HG03280 (cell line): ENCODE measurements at regions not wholly inside any gene's neighbourhood (a gene's known extent, or its start where the extent isn't known, plus 50 kb on each side); places are given as distances from the start of the nearest gene placed in this dataset.

ENCODE experiments used
- ATAC-seq: cut with Tn5 transposase; IDR thresholded peaks from one replicate; pipeline ENCODE4 v1.9.1; 2021; ENCODE audit warnings: mild to moderate bottlenecking, moderate library complexity; ENCODE audit not compliant: unreplicated experiment

DNA sequence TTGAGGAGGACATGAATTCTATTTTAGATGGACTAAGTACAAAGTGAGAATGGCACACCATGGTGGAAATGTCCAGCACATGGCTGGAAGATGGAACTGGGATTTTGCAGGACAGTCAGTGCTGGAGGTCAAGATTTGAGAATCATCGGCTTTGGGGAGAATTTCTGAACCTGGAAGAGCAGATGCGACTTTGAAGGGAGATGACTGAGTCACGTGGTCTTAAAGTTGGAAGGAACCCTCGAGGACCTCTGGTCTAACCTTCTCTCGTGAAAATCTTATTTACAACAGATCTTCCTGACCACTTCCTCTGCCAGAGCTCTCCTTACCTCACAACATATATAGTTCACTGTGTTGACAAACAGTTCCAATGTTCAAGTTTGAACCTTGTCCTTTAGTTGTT lies 415.4 kb downstream of the ATP23 start:
- ATAC-seq, result no peak

DNA sequence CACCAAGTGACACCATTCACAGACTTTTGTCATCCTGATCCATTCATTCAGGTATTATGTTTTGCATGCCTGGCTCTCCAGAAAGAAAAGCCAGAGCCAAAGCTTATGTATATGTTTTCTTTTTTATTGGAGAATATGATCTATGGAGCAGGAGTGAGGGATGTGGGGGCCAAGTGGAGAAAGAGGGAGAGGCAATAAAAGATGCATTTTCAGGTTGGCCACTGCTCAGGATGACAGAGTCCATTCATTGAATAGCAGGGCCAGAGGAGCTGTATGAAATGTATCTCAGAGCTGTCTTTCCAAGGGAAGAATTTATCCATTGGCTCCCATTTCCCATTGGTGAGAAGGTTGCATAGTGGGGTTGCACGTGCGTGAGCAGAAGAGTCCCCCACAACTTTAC lies 416.1 kb downstream of the ATP23 start:
- ATAC-seq, result no peak

GRCh38 chr12:58358369-58358768 lies 417.0 kb downstream of the ATP23 start:
- ATAC-seq, result no peak

DNA sequence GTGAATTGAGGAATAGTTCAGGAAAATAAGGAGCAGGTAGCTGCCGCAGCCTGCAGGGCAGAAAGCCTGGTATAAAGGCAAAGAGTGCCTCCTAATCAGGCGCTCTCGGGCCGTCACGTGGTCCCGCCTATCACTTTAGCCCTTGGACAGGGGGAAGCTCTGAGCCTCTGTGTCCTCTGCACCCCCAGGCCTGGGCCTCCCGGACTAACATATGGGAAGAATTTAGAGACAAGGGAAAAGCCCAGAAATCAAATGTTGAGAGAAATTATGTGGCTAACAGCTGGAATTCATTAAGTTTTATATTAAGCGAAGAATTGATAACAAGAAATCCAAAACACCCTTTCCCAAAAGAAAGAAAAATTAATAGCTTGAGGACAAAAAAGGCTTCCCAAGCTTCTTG lies 417.7 kb downstream of the ATP23 start:
- ATAC-seq, result no peak

DNA sequence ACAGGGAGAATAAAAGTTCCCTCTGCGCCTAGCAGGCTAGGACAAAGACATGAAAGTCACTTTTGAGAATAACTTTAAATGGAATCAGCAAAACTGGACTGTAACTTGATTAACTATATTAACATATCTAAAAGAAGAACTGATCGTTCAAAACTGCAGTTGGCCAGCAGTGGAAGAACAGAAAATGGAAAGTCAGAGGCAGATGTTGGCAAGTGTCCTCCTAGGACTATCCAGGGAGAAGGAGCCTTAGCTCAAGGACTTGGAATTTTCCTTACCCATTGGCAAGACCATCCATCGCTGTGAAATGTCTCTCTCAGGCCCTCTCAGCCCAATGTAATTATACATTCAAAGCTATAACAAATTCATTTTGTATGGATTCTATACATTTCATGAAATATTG lies 419.7 kb downstream of the ATP23 start:
- ATAC-seq, result no peak

DNA sequence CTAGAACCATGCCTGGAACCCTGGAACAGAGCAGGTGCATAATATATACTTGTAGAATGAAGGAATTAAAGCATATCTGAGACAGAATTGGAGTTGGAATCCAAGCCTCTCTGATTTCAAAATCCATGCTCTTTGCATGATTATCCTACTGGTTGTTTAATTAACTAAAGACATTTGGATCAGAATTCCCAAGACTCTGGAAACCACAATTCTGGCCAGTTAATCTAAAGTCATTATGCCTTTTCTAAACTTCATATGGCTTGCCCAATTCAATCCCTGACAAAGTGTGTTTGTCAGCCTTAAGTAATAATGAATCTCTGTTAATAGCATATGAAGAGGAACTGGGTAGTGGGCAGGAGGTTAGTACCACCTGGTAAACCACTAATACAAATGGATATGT lies 422.6 kb downstream of the ATP23 start:
- no peak for ATAC-seq

- ATAC-seq, result no peak
These were observed 423.2 kb downstream of the ATP23 start for GRCh38 chr12:58364389-58365086.

DNA sequence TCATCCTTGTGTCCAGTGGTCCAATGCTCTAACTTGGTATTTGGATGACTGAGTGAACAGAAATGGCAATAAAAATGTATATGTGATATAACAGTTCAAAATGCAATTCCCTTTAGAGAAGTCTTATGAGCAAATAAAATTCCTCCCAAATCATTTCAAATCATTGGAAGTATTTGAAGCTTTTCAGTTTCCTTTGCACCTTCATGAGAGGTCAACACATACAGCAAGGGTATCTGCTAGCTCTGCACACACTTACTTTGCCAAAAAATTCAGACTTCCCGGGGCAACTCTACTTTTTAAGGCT lies 423.7 kb downstream of the ATP23 start:
- no peak for ATAC-seq

- ATAC-seq, result no peak
These were observed 425.7 kb downstream of the ATP23 start for GRCh38 chr12:58367041-58367440.

DNA sequence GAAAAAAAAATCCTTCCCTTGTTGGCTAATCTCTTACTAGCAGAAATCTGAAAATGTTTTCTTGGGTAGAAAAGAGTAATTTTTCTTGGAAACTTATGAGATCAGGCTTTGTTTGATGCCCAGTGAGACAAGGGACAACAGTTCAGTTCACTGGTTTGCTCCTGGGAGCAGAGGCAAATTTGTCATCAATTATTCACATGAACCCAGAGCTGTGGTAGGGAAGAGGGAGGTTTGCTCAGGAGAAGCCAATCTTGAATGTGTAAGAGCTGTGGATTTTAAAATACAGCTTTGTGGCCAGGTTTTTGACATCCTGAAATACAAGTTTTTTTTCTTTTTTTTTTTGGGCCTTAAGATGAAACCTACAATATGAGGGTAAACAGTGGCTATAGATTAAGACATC lies 426.6 kb downstream of the ATP23 start:
- no peak for ATAC-seq

- no peak for ATAC-seq
These were observed 428.2 kb downstream of the ATP23 start for GRCh38 chr12:58369576-58369975.

GRCh38 chr12:58372298-58372697 lies 430.9 kb downstream of the ATP23 start:
- ATAC-seq, result peak; percentile 99

DNA sequence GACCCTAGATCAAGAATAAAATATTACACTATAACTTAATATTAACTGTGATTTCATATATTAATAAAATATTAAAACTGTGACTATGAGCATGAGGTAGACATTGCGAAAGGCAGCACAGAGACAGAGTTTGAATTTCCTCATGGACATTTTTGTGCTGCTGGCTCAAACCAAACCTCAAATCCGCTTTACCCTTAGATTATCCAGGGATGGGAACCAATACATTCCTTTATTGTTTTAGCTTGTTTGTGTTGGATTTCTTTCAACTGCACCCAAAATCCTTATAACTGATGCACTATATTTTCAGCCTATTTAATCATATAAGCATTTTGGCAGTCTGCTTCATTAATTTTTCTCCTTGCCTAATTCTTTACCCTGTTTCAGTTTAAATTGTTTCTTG lies 436.7 kb downstream of the ATP23 start:
- no peak for ATAC-seq

GRCh38 chr12:58381546-58381945 lies 440.2 kb downstream of the ATP23 start:
- ATAC-seq, result no peak

- ATAC-seq, result no peak
These were observed 442.8 kb downstream of the ATP23 start for GRCh38 chr12:58384196-58384595.

- ATAC-seq, result no peak
These were observed 444.8 kb downstream of the ATP23 start for GRCh38 chr12:58386136-58386535.

DNA sequence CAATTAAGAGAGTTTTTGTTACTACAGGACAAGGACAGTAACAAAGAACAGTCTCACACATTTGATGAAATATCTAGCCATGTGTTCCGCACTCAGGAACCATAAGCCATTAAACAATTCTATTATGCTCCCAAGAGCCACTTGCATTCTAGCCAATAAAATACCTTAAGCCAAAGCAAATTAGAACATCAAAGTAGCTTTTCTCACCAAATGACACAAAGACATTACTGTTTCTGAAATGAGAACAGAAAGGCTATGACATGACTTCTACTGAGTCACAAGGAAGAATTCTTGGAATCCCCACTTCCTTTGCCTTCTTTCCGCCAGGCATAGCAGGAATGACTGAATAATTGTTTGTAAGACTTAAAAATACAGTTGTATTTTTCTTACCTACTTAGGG lies 445.8 kb downstream of the ATP23 start:
- ATAC-seq, result no peak

- ATAC-seq, result no peak
These were observed 446.9 kb downstream of the ATP23 start for GRCh38 chr12:58388261-58388660.

DNA sequence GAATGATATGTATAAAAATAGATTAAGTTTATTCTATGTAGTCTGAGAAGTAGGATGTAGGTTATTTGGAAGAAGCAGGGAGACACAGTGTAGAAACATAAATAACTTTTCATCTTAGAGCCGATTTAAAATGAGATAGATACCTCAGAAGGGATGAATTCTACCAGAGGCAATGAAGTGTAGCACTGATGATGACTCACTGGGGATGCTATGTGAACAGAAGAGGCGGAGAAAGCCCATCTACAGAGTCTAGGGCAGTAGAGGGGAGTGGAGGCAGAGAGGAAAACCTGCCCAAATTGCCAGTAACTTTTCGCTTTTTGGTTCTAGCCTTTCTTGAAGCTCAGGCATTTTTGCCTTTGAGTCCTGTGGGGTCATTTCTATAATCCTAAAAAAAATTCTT lies 451.8 kb downstream of the ATP23 start:
- ATAC-seq, result no peak

GRCh38 chr12:58395056-58395455 lies 453.7 kb downstream of the ATP23 start:
- ATAC-seq, result no peak

DNA sequence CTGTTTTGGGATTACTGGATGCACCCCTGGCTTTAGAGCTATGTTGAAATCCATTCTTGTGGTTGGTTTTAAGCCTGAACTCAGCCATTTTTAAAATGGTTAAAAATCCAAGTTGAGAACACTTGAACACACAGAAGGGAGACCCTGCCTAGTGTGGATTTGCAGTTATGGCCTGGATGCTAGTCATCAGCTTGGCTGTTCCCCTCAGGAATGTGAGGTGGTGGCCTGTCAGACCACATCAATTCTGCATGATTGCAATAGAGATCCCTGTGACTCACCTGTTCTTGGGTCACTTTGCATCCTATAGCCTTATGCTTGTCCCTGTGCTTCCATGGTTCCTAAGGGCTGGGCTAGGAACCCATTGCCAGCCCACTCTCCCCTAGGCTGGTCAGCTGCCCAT lies 454.1 kb downstream of the ATP23 start:
- ATAC-seq, result no peak

DNA sequence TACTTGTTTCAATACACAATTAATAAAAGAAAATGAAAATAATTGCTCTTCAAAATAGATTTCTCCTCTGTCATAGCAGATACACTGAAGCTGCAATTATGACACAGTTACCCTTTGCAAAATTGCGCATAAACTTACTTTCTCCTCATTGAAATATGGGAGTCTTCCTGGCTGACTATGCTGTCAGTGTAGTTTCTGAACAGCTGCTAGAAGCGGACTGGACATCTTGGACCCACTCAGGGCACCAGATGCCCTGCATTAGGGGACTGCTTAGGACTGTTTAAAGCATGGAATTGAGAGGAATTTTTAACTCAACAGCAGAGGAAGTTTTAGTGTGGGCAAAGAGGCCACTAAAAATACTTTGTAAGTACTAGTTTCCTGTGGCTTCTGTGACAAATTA lies 454.9 kb downstream of the ATP23 start:
- ATAC-seq, result no peak

DNA sequence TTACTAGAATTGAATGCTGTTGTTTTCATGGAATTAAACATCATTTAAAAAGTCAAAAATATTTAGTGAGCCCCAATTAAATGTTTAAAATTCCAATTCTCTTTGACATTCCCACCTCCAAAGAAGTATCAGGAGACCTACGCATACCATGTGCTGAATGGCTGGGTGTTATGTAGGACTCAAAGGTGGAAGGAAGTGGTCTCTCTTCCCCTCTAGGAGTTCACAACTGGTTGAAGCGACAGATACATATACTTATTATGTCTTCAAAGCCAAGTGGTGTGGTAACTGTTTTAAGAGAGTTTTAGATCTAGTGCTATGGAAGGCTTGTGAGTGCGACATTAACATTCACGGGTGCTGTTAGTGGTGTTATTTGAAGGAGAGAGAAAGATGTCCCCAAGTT lies 464.0 kb downstream of the ATP23 start:
- ATAC-seq, result no peak

DNA sequence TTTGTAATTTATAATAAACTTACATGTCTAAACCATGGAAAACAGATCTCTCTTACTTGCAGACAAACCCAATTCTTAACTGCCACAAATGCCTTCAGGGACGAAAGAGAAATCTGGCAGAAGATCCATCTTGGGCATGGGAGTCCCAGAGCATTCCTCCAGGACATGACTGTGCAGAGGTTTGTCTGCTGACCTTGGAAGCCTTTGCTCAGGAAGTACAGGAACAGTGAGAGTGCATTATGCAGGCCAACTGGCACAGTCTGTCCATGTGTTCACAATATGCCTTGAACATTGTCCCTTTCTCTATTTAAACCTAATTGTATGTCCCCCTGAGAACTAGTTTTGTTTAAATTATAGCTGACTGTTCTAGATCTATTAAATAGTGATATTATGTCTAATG lies 467.1 kb downstream of the ATP23 start:
- no peak for ATAC-seq
